ENCODE measurements at regions not wholly inside any gene's neighbourhood (a gene's known extent, or its start where the extent isn't known, plus 50 kb on each side); places are given as distances from the start of the nearest gene placed in this dataset.

DNA sequence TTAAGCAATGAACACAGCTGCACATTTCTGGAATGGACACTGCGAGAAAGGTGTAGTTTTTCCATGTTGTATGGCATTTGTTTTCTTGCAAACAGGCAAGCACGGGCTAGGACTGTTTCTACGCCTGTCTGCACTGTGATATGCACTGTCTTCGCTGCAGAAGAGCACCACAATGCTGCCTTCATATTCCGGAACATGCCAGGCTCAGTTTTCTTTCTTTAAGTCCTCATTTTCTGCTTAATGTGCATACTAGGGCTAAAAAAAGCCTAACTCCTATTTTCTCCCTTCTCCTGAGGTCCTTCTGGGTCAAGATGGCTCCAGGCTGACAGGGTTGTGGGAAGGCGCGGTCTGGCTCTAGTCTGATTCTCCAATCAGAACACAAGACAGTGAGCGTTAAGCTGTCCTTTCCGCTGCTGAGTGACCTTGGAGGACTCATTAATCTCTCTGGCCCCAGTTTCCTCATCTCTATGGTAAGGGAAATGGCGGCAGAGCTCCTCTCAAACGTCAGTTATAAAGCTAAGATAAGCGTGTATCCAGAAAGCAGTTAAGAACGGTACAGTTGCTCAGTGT is 379.9 kb downstream of the C6orf118 start:
- no peak for DNase-seq
- TF ChIP-seq CTCF (IDR thresholded peaks at IDR 0.05; ENCODE audit: borderline replicate concordance) = no peak
- H3K4me1 ChIP-seq = peaks cover 10% of the 10 kb centered on the region
- intact Hi-C loops (cut with micrococcal nuclease) = no loop called here
- H3K27ac ChIP-seq (replicated peaks) = no peak overlapping the region
- no peaks in the 10 kb centered on the region for H3K27me3 ChIP-seq (ENCODE audit: low read depth)
- H3K9me3 ChIP-seq (replicated peaks) = no peaks in the 10 kb centered on the region
- H3K36me3 ChIP-seq = no peaks in the 10 kb centered on the region
- no peak overlapping the region for H3K4me3 ChIP-seq

- no peak overlapping the region for H3K27ac ChIP-seq (replicated peaks)
- H3K36me3 ChIP-seq = no peaks in the 10 kb centered on the region
- H3K27me3 ChIP-seq (ENCODE audit: low read depth) = no peaks in the 10 kb centered on the region
- H3K4me1 ChIP-seq = peaks cover 10% of the 10 kb centered on the region
- no peaks in the 10 kb centered on the region for H3K9me3 ChIP-seq (replicated peaks)
- TF ChIP-seq CTCF (IDR thresholded peaks at IDR 0.05; ENCODE audit: borderline replicate concordance) = no peak
- H3K4me3 ChIP-seq = no peak overlapping the region
- intact Hi-C loops (cut with micrococcal nuclease) = no loop called here
- DNase-seq = no peak
Observed at GRCh38 chr6:164928728-164929407, 380.5 kb downstream of the C6orf118 start.

GRCh38 chr6:164928057-164928727 is 381.2 kb downstream of the C6orf118 start:
- intact Hi-C loops (cut with micrococcal nuclease) = no loop called here
- Histone ChIP-seq H3K27me3 (ENCODE audit: low read depth) (no peaks in the 10 kb centered on the region), H3K36me3 (no peaks in the 10 kb centered on the region), H3K4me1 (peaks cover 10% of the 10 kb centered on the region), H3K4me3 (peak overlapping the region; percentile 37), H3K27ac (replicated peaks) (no peak overlapping the region), H3K9me3 (replicated peaks) (no peaks in the 10 kb centered on the region)
- no peak for TF ChIP-seq CTCF (IDR thresholded peaks at IDR 0.05; ENCODE audit: borderline replicate concordance)
- DNase-seq = no peak

DNA sequence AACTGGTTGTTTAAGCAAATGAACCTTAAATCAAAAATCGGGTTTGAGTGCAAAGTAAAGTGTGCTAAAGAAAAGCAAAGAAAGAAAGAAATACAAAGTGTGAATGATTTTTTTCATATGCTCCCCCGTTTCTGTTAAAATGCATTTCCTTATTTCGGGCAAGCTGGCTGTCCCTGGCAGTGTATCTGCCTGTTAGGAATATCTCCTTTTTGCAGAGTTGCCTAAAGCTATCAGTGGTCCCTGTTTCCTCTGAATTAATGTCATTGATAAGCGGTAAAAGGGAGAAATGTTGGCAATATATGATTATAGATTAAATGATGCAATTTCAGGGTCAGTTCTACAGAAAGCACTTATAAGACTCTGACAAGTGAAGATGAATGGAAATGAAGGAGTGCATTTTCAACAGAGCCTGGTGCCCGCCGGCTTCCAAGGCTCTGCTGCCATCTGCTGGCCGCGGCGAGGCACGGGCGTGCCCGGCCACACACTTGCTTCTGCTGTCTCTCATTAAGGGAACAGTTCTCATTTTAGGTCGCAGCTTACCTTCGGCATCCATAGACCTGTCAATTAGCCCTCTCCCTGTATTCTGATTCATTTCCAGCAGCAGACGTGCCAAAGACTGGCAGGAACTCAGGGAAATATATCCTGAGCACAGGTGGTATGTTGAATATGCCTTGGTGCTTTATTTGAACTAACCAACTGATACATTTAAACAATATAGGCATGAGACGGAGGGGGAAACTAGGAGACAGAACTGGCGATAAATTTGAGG is 381.9 kb downstream of the C6orf118 start:
- no peak overlapping the region for H3K27ac ChIP-seq (replicated peaks)
- no peaks in the 10 kb centered on the region for H3K36me3 ChIP-seq
- intact Hi-C loops (cut with micrococcal nuclease) = no loop called here
- H3K9me3 ChIP-seq (replicated peaks) = no peaks in the 10 kb centered on the region
- peak; percentile 100 for TF ChIP-seq CTCF (IDR thresholded peaks at IDR 0.05; ENCODE audit: borderline replicate concordance)
- no peaks in the 10 kb centered on the region for H3K27me3 ChIP-seq (ENCODE audit: low read depth)
- peak overlapping the region; percentile 37 for H3K4me3 ChIP-seq
- peaks cover 10% of the 10 kb centered on the region for H3K4me1 ChIP-seq
- peak; percentile 64 for DNase-seq

GRCh38 chr6:164926686-164927085 is 382.7 kb downstream of the C6orf118 start:
- intact Hi-C loops (cut with micrococcal nuclease) = no loop called here
- H3K4me3 ChIP-seq = no peak overlapping the region

More at GRCh38 chr6:164926686-164927085, 382.7 kb downstream of the C6orf118 start:
- Histone ChIP-seq H3K4me1 (peaks cover 10% of the 10 kb centered on the region), H3K27ac (replicated peaks) (no peak overlapping the region), H3K9me3 (replicated peaks) (no peaks in the 10 kb centered on the region), H3K36me3 (no peaks in the 10 kb centered on the region), H3K27me3 (ENCODE audit: low read depth) (no peaks in the 10 kb centered on the region)
- no peak for TF ChIP-seq CTCF (IDR thresholded peaks at IDR 0.05; ENCODE audit: borderline replicate concordance)
- DNase-seq = no peak

Measured in left ventricle myocardium inferior (tissue), 1 donor.